ENCODE measurements at regions not wholly inside any gene's neighbourhood (a gene's known extent, or its start where the extent isn't known, plus 50 kb on each side); places are given as distances from the start of the nearest gene placed in this dataset.

DNA sequence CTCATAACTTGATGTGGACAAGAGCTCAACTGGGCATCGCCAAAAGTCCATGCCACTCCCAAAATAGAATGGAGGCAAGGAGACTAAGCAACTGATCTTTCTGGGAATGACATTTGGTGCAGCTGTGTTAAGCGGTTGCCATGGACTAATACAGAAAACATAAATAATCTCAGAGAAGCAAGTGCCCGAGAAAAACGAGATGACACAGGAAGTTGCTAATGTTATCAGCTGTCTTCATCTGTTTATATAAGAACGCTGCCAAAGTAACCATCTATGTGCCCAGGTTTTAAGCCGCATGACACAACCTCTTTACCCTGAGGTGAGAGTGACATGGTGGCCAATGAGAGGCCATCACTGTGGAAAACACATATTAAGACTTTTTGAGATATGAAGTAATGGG lies 54.9 kb upstream of the SACS start:
- TF ChIP-seq CTCF (conservative IDR thresholded peaks at IDR 0.05), result no peak
- H3K27ac ChIP-seq, result no peak overlapping the region

- no peak for TF ChIP-seq CTCF (conservative IDR thresholded peaks at IDR 0.05)
- H3K27ac ChIP-seq, result no peak overlapping the region
Observed at GRCh38 chr13:23496255-23496654, 62.8 kb upstream of the SACS start.

DNA sequence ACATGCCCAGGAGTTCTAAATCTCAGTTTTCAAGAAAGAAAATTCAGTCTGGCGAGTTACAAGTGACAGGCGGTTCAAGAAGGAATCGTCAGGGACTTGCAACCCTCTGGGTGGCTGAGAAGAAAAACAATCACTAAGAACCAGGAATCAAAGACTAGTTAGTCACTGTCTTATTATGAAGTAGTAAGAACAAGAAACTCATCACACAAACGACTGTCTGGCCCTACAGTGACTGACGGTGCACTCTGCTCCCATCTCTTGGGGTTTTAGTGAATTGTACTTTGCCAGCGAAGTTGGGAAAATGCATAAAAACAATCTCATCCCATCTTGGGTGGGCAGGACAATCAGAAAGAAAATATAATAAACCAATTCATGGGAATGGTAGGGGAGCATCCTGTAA lies 63.7 kb upstream of the SACS start:
- no peak for TF ChIP-seq CTCF (conservative IDR thresholded peaks at IDR 0.05)
- H3K27ac ChIP-seq, result no peak overlapping the region

DNA sequence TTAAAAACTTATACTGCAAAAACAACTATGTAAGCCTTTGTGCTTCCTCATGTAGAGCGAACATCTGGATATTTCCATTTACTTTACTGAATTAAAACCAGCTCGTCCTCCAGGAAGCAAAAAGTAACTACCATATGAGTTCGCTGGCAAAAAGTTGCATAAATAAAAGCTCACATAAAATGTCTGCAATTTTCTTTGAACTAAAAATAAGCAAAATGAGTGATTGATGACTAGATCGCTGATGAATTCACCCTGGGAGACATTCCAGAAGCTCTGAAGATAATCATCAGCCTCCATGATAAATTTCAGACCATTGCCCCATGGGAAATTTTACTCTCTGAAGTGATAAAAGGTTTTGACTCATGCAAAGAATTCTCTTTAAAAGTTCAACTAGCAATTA lies 67.3 kb upstream of the SACS start:
- TF ChIP-seq CTCF (conservative IDR thresholded peaks at IDR 0.05), result no peak
- H3K27ac ChIP-seq, result no peak overlapping the region

GRCh38 chr13:23504180-23504579 lies 66.0 kb upstream of the TNFRSF19 start:
- no peak overlapping the region for H3K27ac ChIP-seq
- TF ChIP-seq CTCF (conservative IDR thresholded peaks at IDR 0.05), result no peak

- TF ChIP-seq CTCF (conservative IDR thresholded peaks at IDR 0.05), result no peak
- no peak overlapping the region for H3K27ac ChIP-seq
Observed at GRCh38 chr13:23505007-23505406, 65.2 kb upstream of the TNFRSF19 start.

- TF ChIP-seq CTCF (conservative IDR thresholded peaks at IDR 0.05), result no peak
- H3K27ac ChIP-seq, result no peak overlapping the region
Observed at GRCh38 chr13:23506071-23506806, 64.0 kb upstream of the TNFRSF19 start.
